Panc1 (cell line): ENCODE measurements at regions not wholly inside any gene's neighbourhood (a gene's known extent, or its start where the extent isn't known, plus 50 kb on each side); places are given as distances from the start of the nearest gene placed in this dataset.

Source experiments
- POLR2AphosphoS5 ChIP-seq: IDR thresholded peaks from 2 replicates; pipeline ENCODE4 v1.6.1; 2012; ENCODE audit warnings: mild to moderate bottlenecking, low read depth, low read length, moderate library complexity
- TF ChIP-seq, protein P1 (sequence below): fragments of 450-650 bp; IDR thresholded peaks from 2 replicates; pipeline ENCODE4 v1.5.1; 2017; ENCODE audit warnings: mild to moderate bottlenecking

DNA sequence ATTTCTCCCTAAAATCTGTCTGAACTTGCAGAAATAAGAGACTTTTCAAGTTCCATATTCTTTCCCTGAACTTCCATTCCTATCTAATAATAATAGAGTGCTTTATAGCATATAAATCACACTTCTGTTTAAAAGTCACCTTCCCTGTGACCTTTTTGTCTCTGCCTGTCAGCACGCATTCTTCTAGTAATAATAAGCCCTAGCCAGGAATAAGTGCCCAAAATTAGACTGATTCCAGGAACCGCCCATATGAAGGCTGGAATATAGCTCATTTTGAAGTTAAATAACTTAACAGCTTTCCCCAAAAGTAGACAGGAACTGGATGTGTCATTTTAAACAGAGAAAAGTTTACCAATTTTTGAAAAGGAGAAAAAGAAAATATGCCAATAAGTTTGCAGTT, 576.5 kb downstream of the EPHA4 start:
- TF ChIP-seq, protein P1, sequence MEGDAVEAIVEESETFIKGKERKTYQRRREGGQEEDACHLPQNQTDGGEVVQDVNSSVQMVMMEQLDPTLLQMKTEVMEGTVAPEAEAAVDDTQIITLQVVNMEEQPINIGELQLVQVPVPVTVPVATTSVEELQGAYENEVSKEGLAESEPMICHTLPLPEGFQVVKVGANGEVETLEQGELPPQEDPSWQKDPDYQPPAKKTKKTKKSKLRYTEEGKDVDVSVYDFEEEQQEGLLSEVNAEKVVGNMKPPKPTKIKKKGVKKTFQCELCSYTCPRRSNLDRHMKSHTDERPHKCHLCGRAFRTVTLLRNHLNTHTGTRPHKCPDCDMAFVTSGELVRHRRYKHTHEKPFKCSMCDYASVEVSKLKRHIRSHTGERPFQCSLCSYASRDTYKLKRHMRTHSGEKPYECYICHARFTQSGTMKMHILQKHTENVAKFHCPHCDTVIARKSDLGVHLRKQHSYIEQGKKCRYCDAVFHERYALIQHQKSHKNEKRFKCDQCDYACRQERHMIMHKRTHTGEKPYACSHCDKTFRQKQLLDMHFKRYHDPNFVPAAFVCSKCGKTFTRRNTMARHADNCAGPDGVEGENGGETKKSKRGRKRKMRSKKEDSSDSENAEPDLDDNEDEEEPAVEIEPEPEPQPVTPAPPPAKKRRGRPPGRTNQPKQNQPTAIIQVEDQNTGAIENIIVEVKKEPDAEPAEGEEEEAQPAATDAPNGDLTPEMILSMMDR, result no peak
- TF ChIP-seq POLR2AphosphoS5, result no peak
